Panc1 (cell line): ENCODE measurements at regions not wholly inside any gene's neighbourhood (a gene's known extent, or its start where the extent isn't known, plus 50 kb on each side); places are given as distances from the start of the nearest gene placed in this dataset.
"Not testable (repeated sequence)": the region's sequence is repeated elsewhere in the genome, so short reads cannot be mapped to it uniquely, and the experiment has no call there.

Source experiments
- ATAC-seq: fragments of 200-7000 bp; cut with Tn5 transposase; 2 replicates; pipeline ENCODE4 v1.9.1; 2020; ENCODE audit warnings: mild to moderate bottlenecking, moderate library complexity
- BruUV-seq: library from RNA; stranded (reverse); fragments of 400-500 nt; replicated peaks from 2 replicates; lab custom pipeline; 2021; lab: Mats Ljungman, UMichigan
- CTCF ChIA-PET: fragments of 300-600 bp; sonication (Branson Sonifier 250); formaldehyde crosslinking; loops from one replicate; lab custom pipeline; 2022; ENCODE audit warnings: antibody characterized with exemption; lab: Charles Lee
- POLR2A ChIA-PET: fragments of 300-600 bp; sonication (Branson Sonifier 250); formaldehyde crosslinking; loops from one replicate; lab custom pipeline; 2022; ENCODE audit warnings: antibody characterized with exemption; lab: Charles Lee
- DNase-seq: peaks from one replicate; pipeline ENCODE4 v3.0.0-alpha.2; 2010; ENCODE audit warnings: low read depth, low spot score
- H3K27ac ChIP-seq: 2 replicates; pipeline ENCODE4 v1.5.1; 2011; ENCODE audit warnings: mild to moderate bottlenecking, low read length, inconsistent platforms
- H3K27me3 ChIP-seq: fragments of 200-500 bp; sonication (Bioruptor generic); 2 replicates; pipeline ENCODE4 v1.6.0; 2014; ENCODE audit warnings: low read length, inconsistent platforms; ENCODE audit not compliant: control insufficient read depth, insufficient read depth
- H3K36me3 ChIP-seq: fragments of 200-500 bp; sonication (Bioruptor generic); 2 replicates; pipeline ENCODE4 v1.5.1; 2014; ENCODE audit warnings: inconsistent platforms, mild to moderate bottlenecking, low read length, moderate library complexity; ENCODE audit not compliant: control insufficient read depth, insufficient read depth
- H3K4me1 ChIP-seq: 2 replicates; pipeline ENCODE4 v1.5.1; 2011; ENCODE audit warnings: inconsistent platforms, mild to moderate bottlenecking, low read length, moderate library complexity; ENCODE audit not compliant: control insufficient read depth, insufficient read depth
- H3K4me3 ChIP-seq, 2 experiments: 2 replicates each; pipeline ENCODE4 v1.5.1; 2011 to 2012; ENCODE audit warnings: low read depth in 2 of 2, low read length in 2 of 2, mild to moderate bottlenecking in 2 of 2, inconsistent platforms in 1 of 2, moderate library complexity in 1 of 2
- H3K9me3 ChIP-seq: fragments of 200-500 bp; sonication (Bioruptor generic); 2 replicates; pipeline ENCODE4 v1.5.1; 2014; ENCODE audit warnings: low read depth, mild to moderate bottlenecking, inconsistent platforms, low read length, moderate library complexity; ENCODE audit not compliant: control insufficient read depth, insufficient read depth
- POLR2AphosphoS5 ChIP-seq: IDR thresholded peaks from 2 replicates; pipeline ENCODE4 v1.6.1; 2012; ENCODE audit warnings: mild to moderate bottlenecking, low read depth, low read length, moderate library complexity
- REST ChIP-seq, 2 experiments: IDR thresholded peaks; 2 replicates each; pipeline ENCODE4 v1.6.1; 2011 to 2012; ENCODE audit warnings: low read depth in 2 of 2, control low read depth in 1 of 2, low read length in 1 of 2, mild to moderate bottlenecking in 1 of 2, moderate library complexity in 1 of 2; ENCODE audit not compliant: insufficient read depth in 1 of 2
- SIN3A ChIP-seq: IDR thresholded peaks from 2 replicates; pipeline ENCODE4 v1.6.1; 2012; ENCODE audit warnings: low read depth, mild to moderate bottlenecking, low read length, moderate library complexity, borderline replicate concordance; ENCODE audit not compliant: insufficient read depth
- TCF7L2 ChIP-seq: IDR thresholded peaks from 2 replicates; pipeline ENCODE4 v1.6.1; 2011; ENCODE audit warnings: mild to moderate bottlenecking, low read depth, low read length, inconsistent platforms
- in situ Hi-C: cut with HindIII; loops from 2 replicates; pipeline ENCODE4 v1.10.0; 2016; ENCODE audit warnings: low sequenced_read_pairs, low pct_unique_long_range_greater_than_20kb
- intact Hi-C: fragments of 100-400 bp; cut with micrococcal nuclease; formaldehyde crosslinking; loops from one replicate; pipeline ENCODE4 v1.10.0; 2022; ENCODE audit not compliant: unreplicated experiment
- TF ChIP-seq, protein P1 (sequence below): fragments of 450-650 bp; IDR thresholded peaks from 2 replicates; pipeline ENCODE4 v1.5.1; 2017; ENCODE audit warnings: mild to moderate bottlenecking

DNA sequence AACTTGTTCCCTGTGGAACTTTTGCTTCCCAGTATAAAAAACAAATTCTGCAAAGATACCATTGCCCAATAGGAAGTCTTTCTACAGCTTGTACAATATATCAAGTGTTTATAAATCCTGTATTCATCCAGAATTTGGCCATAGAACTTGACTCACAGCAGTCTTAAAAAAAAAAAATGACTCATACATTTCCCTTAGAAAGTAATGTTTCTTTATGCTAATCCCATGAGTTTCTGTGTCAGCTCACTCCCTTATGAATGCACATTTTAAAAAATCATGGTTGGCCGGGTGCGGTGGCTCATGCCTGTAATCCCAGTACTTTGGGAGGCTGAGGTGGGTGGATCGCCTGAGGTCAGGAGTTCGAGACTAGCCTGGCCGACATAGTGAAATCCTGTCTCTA is 89.3 kb upstream of the DMRT1 start:
- no TSS peak for BruUV-seq
- intact Hi-C loops (no loop called here), in situ Hi-C loops (no loop called here)
- DNase-seq (no peak), ATAC-seq (no peak)
- H3K27me3 ChIP-seq: no peaks in the 10 kb centered on the region
- POLR2A ChIA-PET: no interaction called here
- no peaks in the 10 kb centered on the region for H3K36me3 ChIP-seq
- H3K9me3 ChIP-seq: no peaks in the 10 kb centered on the region
- H3K27ac ChIP-seq: no peak overlapping the region
- TF ChIP-seq TCF7L2: no peak
- TF ChIP-seq, protein P1, sequence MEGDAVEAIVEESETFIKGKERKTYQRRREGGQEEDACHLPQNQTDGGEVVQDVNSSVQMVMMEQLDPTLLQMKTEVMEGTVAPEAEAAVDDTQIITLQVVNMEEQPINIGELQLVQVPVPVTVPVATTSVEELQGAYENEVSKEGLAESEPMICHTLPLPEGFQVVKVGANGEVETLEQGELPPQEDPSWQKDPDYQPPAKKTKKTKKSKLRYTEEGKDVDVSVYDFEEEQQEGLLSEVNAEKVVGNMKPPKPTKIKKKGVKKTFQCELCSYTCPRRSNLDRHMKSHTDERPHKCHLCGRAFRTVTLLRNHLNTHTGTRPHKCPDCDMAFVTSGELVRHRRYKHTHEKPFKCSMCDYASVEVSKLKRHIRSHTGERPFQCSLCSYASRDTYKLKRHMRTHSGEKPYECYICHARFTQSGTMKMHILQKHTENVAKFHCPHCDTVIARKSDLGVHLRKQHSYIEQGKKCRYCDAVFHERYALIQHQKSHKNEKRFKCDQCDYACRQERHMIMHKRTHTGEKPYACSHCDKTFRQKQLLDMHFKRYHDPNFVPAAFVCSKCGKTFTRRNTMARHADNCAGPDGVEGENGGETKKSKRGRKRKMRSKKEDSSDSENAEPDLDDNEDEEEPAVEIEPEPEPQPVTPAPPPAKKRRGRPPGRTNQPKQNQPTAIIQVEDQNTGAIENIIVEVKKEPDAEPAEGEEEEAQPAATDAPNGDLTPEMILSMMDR: no peak
- TF ChIP-seq REST (IDR thresholded peaks at IDR 0.05; ENCODE audit: insufficient read depth in 1 of 2, low read depth in 2 of 2, low read length in 1 of 2): no peak
- TF ChIP-seq SIN3A: no peak
- no peak for TF ChIP-seq POLR2AphosphoS5
- H3K4me1 ChIP-seq: no peaks in the 10 kb centered on the region
- CTCF ChIA-PET: no interaction called here
- no peak overlapping the region for H3K4me3 ChIP-seq

GRCh38 chr9:752681-753200 is 88.8 kb upstream of the DMRT1 start:
- BruUV-seq: no TSS peak
- ChIA-PET CTCF (no interaction called here), POLR2A (no interaction called here)
- no peaks in the 10 kb centered on the region for H3K4me1 ChIP-seq
- H3K36me3 ChIP-seq: no peaks in the 10 kb centered on the region
- TF ChIP-seq TCF7L2 (no peak), REST (IDR thresholded peaks at IDR 0.05; ENCODE audit: insufficient read depth in 1 of 2, low read depth in 2 of 2, low read length in 1 of 2) (no peak)
- TF ChIP-seq, protein P1: no peak
- H3K27me3 ChIP-seq: no peaks in the 10 kb centered on the region
- H3K9me3 ChIP-seq: no peaks in the 10 kb centered on the region
- intact Hi-C loops: no loop called here
- no peak for ATAC-seq
- H3K4me3 ChIP-seq: no peak overlapping the region
- H3K27ac ChIP-seq: no peak overlapping the region
- DNase-seq: no peak
- in situ Hi-C loops: no loop called here

DNA sequence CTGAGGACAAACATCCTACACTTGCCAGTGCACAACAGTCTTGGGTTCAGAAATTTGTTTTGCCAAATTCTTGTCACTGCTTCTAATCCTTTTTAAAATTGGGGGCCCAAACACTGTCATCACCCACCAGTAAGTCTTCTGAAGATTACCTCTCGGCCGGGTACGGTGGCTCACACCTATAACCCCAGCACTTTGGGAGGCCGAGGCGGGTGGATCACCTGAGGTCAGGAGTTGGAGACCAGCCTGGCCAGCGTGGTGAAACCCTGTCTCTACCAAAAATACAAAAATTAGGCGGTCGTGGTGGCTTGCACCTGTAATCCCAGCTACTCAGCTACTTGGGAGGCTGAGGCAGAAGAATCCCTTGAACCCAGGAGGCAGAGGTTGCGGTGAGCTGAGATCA is 87.8 kb upstream of the DMRT1 start:
- H3K36me3 ChIP-seq, intact Hi-C loops, H3K9me3 ChIP-seq, POLR2A ChIA-PET, CTCF ChIA-PET, H3K4me3 ChIP-seq, in situ Hi-C loops, H3K27me3 ChIP-seq, DNase-seq, ATAC-seq, H3K4me1 ChIP-seq, H3K27ac ChIP-seq, BruUV-seq: not testable (repeated sequence)
